Medulla oblongata (tissue), 1 donor: ENCODE measurements at regions not wholly inside any gene's neighbourhood (a gene's known extent, or its start where the extent isn't known, plus 50 kb on each side); places are given as distances from the start of the nearest gene placed in this dataset.
"Not testable (repeated sequence)": the region's sequence is repeated elsewhere in the genome, so short reads cannot be mapped to it uniquely, and the experiment has no call there.

Experiments used
- DNase-seq: peaks from one replicate; pipeline ENCODE4 v3.0.0-alpha.2; 2015; ENCODE audit errors: extremely low spot score

DNA sequence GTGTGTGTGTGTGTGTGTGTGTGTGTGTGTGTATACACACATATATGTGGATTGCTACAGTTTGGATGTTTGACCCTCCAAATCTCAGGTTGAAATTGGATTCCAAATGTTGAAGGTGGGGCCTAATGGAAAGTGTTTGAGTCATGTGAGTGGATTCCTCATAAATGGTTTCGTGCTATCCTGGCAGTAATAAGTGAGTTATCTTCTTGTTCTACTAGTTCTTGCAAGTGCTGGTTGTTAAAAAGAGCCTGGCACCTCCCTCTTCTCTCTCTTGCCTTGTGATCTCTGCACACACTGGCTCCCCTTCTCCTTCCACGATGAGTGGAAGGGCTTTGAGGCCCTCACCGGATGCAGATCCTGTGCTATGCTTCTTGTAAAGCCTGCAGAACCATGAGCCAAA, 344.1 kb downstream of the SH2D1A start:
- DNase-seq = no peak

DNA sequence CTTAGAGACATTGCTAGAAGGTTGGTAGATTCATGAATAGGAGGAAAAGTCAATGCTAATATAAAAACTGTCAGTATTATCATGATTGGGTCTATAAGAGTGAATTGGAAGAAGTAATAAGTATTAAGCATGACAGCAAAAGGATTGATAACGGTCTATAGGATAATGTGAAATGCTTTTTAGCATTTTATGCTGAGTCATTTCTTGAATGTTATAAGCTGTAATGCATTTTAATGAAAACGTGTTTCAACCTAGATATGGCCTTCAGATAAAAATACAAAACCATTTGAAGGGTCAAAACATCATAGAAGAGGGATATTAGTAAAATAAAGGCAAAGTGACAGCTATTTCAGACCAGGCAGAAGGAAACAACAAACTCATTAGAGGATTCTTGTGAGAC, 353.5 kb downstream of the SH2D1A start:
- no peak for DNase-seq

GRCh38 chrX:124717537-124717936, 371.2 kb downstream of the SH2D1A start:
- no peak for DNase-seq

DNA sequence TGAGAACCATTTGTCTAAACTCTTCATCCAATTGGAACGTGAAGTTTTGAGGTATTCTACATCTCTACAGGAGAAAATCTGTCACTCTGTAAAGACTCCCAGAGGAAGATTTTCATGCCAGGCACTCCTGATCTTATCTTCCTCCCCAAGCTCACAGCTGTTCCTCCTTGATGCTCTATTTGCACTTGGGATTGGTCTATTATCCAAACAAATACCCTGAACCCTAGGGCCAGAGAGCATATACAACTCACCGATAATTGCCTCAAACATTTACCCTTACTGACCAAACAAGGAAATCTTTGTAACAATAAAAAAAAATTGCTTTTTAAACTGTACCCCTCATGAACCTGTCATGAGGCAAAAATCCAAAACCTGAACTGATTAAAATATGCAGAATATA, 372.7 kb downstream of the SH2D1A start:
- no peak for DNase-seq

- no peak for DNase-seq
These were observed 374.2 kb downstream of the SH2D1A start for GRCh38 chrX:124720532-124720931.

- no peak for DNase-seq
These were observed 379.1 kb downstream of the SH2D1A start for GRCh38 chrX:124725502-124725901.

GRCh38 chrX:124726292-124726691, 379.9 kb downstream of the SH2D1A start:
- DNase-seq = no peak

DNA sequence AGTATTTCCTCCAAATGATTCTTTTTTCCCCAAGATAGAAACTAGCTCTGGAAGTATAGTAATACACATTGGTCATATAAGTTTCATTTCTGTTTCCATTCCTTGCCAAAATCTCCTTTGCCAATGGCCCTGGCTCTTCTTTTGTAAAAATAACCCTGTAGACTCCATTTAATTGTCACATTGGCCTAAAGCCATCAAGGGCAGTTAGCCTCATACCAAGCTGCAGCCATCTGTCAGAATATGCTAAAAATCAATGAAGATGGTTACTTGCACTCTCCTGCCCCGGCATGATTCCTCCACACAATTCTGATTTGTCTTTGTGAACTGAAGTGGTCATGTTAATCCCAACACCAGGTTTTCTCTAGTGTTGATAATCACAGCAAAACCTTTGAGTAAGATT, 380.5 kb downstream of the SH2D1A start:
- DNase-seq = no peak

DNA sequence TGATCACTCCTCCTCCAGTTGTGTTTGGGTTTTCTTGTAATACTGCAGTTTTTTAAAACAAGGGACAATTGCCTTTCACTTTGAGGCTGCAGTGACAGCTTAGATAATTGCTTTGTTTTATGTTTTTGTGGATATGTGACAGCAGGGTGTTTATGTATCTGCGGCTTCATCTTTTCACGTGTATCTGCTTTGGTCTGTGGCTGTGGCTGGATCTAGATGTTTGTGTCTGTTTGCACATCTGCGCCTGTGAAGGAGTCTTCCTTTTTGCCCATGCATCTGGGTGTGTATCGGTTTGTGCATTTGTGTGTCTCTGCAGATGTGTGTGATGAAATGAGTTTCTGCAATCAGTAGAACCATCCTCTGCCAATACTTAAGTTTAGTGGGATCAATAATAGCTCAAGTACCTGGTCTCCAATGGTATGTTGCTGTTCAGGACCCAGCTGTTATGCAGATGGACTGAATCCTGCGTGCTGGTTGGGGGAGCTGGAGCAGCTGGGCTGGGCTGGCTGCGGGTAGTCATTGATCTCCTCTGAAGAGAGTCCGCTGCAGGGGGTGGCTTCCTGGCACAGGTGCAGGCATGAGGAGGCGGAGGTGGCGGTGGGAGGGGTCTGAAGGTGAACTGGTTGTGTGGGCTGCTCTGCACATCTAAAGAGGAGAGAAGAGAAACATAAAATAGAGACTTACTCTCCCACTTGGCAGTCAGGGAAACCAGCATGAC, 390.3 kb downstream of the SH2D1A start:
- DNase-seq = no peak

- DNase-seq = no peak
These were observed 391.4 kb downstream of the SH2D1A start for GRCh38 chrX:124737771-124738170.

GRCh38 chrX:124747295-124747694, 400.9 kb downstream of the SH2D1A start:
- no peak for DNase-seq

- DNase-seq = no peak
These were observed 418.0 kb downstream of the SH2D1A start for GRCh38 chrX:124764354-124764753.

DNA sequence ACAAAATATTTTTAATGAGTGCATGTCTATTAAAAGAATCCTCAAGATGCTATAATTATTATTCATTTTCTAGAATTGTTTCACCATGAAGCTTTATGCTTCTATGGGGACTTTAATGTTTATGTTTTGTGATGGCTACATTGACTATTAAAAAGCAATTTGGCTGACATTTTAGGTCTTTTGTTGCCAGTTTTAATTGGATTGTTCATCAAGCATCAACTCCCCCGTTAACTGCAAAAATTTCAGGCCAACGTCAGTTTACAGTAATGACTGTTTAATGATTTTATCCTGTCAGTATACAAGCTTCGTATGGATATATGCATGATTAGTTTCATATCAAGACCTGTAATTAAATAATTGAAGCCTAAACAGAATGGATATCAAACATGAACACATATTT, 422.8 kb downstream of the SH2D1A start:
- no peak for DNase-seq

DNA sequence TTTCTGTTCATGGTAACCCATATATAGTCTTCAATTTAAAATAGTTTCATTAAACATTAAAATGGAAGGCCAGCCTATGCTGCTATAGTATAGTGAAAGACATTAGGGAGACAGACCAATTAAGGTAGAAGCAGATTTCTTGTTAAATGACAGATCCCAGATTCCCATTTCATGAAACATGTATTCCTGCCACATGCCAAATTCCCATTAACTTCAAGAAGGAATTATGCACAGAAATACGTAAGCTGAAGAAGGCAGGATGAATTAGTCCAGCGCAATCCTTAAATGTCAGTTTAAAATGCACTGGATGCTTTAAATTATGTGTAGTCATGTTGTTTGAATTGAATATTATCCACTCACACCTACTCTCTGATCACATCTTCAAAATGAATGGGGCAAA, 424.9 kb downstream of the SH2D1A start:
- DNase-seq = no peak

DNA sequence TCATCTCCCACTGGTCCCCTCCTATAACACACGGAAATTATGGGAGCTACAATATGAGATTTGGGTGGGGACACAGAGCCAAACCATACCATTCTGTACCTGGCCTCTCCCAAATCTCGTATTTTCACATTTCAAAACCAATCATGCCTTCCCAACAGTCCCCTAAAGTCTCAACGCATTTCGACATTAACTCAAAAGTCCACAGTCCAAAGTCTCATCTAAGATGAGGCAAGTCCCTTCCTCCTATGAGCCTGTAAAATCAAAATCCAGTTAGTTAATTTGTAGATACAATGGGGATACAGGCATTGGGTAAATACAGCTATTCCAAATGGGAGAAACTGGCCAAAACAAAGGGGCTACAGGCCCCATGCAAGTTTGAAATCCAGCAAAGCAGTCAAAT, 441.9 kb downstream of the SH2D1A start:
- DNase-seq = not testable (repeated sequence)

DNA sequence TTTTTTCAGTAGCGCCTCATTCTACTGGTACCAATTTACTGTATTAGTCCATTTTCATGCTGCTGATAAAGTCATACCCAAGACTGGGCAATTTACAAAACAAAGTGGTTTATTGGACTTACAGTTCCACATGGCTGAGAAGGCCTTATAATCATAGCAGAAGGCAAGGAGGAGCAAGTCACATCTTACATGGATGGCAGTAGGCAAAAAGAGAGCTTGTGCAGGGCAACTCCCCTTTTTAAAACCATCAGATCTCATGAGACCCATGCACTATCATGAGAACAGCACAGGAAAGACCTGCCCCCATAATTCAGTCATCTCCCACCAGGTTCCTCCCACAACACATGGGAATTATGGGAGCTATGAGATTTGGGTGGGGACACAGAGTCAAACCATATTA, 443.5 kb downstream of the SH2D1A start:
- DNase-seq = not testable (repeated sequence)

DNA sequence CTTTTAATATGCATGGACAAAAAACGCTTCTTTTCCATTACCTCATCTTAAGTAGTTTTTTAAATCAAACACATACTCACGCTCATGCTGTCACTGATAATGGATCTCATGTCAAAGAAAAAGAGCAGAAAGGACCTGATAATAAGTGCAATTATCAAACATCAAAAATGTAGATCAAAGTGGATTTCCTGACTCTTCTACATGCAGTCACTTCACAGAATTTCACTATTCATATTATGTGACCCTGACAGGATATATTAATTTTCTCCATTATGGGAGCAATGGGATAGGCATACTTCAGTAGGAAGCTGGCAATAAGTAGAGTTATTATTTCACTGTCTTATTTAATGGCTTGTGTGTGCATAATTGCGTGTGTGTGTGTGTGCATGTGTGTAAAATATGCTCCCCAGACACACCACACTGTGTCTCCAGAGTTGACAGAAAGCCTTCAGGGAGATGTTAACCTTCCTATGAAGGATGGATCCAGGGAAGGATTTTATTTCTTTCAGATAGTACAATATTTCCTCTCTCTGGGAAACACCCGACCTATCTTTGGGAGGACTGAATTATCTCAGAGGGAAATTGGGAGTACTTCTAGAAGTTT, 445.2 kb downstream of the SH2D1A start:
- no peak for DNase-seq

DNA sequence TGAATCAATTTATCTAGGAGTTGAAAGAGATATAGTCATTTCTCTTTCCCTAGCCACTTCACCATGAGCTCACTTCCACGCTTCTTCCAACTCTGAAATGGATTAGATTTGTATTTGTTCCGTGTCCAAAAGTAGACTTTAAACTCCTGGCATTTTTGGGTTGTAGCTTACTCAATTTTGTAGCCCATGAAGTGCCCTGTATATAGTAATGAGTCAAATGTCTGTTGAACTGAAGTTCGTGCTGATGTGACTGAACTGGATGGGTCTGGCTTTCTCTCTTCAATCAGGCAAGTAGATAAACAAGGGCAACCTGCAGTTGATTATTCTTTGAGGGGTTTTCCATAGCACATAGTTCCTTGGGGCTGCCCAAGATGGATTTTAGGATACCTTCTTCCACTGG, 450.6 kb downstream of the SH2D1A start:
- DNase-seq = no peak

DNA sequence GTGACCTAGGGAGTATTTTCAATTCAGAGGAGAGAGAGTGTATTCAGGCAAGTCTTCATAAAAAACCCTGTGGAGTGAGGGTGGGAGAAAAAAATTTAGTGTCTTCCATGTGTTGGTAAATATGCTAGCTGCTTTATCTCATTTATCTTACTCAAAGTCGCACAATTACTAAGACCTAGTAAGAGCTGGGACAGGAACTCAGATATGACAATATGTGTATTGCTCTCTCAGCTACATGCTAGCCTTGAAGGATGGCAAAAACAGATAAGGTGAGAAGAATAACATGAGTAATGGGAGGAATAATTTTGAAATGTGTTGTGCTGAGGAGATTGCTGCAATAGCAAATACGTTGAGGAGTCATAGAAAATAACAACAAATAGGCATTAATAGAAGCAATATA, 458.6 kb downstream of the SH2D1A start:
- no peak for DNase-seq

DNA sequence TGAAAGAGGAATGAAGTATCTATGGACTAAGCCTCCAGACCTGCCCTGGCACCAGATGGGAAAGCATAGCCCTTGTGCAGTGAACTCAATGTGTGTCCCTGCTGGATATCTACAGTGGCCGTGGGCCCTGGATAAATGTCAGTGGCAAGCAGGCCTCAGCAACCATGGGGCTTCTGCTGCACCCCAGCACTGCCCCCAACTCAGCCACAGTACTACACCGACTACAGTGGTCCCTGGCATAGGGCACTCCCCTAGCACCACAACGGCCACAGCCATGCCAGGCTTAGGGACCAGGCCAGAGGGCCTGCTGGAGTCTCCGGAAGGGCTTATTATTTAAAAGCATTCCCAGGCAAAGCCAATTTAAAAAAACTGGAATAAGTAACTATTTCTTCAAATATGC, 459.1 kb downstream of the SH2D1A start:
- no peak for DNase-seq

GRCh38 chrX:124814106-124814505, 467.7 kb downstream of the SH2D1A start:
- DNase-seq = no peak

DNA sequence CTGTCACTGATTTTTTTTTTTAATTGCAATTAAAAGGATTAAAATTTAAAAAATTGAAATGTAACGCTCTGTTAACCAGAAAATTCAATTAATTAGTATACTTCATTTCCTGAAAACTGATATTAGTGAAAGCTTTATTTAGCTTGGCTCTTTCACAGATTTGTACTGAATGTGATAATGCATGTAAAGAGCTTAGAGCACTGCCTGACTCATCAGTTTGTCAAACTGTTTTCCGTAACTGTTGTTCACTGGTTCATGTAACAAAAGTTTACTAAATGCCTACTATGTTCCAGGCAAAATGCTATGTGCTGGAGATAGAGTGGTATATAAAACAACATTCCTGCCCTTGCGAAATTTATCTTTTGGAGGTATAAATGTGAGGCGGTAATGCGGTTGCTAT, 471.7 kb downstream of the SH2D1A start:
- no peak for DNase-seq

DNA sequence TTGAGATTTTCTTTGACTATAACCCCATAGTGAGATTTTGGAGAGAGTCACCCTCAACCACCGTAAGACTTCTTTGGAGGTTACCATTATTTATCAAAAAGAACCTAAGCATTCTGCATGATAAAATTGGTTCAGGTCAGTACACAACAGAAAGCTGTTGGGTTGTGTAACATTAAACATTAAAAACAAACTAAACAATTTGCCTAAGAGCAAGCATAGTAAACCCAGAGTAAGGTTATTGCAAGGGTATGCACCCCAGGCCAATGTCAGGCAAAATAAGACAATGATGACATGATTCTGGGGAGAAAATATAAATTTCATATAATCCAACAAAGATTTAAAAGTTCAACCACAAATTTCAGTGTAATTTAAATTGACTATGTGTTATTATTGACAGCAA, 472.4 kb downstream of the SH2D1A start:
- no peak for DNase-seq

- no peak for DNase-seq
These were observed 474.4 kb downstream of the SH2D1A start for GRCh38 chrX:124820738-124821137.
